ENCODE measurements at regions not wholly inside any gene's neighbourhood (a gene's known extent, or its start where the extent isn't known, plus 50 kb on each side); places are given as distances from the start of the nearest gene placed in this dataset.
A peak's percentile ranks its signal among the peaks of the same experiment; 100 is the strongest.
"Not testable (repeated sequence)": the region's sequence is repeated elsewhere in the genome, so short reads cannot be mapped to it uniquely, and the experiment has no call there.

DNA sequence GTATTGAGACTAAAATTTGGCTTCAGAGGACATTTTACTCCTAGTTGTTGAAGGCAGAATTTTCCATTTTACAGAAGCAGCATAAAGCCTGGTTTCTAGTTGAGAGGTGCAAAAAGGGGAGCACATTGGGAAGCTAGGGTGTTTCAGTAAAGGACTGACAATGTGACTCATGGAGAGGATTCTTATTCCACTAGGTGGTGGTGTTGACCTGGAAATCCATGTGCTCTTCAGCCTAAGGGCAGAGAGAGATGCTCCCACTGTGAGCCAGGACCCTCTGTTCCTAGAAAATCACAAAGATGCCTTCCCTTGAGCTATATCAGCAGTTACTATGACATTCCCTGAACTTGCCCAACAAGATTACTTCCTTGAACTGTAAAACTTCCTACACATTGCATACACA is 687.8 kb downstream of the IPMK start:
- TF ChIP-seq, protein P1, sequence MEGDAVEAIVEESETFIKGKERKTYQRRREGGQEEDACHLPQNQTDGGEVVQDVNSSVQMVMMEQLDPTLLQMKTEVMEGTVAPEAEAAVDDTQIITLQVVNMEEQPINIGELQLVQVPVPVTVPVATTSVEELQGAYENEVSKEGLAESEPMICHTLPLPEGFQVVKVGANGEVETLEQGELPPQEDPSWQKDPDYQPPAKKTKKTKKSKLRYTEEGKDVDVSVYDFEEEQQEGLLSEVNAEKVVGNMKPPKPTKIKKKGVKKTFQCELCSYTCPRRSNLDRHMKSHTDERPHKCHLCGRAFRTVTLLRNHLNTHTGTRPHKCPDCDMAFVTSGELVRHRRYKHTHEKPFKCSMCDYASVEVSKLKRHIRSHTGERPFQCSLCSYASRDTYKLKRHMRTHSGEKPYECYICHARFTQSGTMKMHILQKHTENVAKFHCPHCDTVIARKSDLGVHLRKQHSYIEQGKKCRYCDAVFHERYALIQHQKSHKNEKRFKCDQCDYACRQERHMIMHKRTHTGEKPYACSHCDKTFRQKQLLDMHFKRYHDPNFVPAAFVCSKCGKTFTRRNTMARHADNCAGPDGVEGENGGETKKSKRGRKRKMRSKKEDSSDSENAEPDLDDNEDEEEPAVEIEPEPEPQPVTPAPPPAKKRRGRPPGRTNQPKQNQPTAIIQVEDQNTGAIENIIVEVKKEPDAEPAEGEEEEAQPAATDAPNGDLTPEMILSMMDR (IDR thresholded peaks at IDR 0.05; ENCODE audit: low read depth, low read length) = peak; percentile 31
- no peak for TF ChIP-seq EZH2phosphoT487 (IDR thresholded peaks at IDR 0.05; ENCODE audit: low read depth)
- Histone ChIP-seq H3K79me2 (ENCODE audit: low read length) (no peaks in the 10 kb centered on the region), H3K27me3 (ENCODE audit: low read depth, low read length) (no peaks in the 10 kb centered on the region), H2AFZ (ENCODE audit: low read depth, low read length) (no peak overlapping the region), H3K4me3 (ENCODE audit: low read length) (no peak overlapping the region), H3K9ac (ENCODE audit: low read length) (no peak overlapping the region), H3K9me3 (ENCODE audit: insufficient read depth, low read length) (no peaks in the 10 kb centered on the region), H3K4me2 (ENCODE audit: low read length) (no peak overlapping the region), H4K20me1 (ENCODE audit: insufficient read depth, low read length) (no peaks in the 10 kb centered on the region), H3K27ac (ENCODE audit: low read length) (no peak overlapping the region), H3K4me1 (ENCODE audit: low read length) (no peaks in the 10 kb centered on the region), H3K36me3 (replicated peaks; ENCODE audit: low read depth, low read length) (no peaks in the 10 kb centered on the region)

DNA sequence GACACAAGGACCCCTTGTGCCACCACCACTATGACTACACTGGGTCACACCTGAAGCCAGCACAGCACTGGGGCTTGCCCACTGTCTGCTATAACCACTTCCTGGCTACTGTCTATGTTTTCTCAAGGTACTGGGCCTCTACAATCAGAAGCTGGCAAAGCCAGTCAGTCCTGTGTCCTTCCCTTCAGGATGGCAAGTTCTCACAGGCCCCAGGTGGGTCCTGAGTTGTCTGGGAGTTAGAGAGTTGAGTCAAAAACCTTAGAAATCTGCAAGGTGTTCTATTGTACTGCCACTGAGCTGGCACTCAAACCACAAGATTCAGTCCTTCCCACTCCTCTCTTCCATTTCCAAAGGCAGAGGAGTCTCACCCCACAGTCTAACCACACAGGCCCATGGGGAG is 705.5 kb downstream of the IPMK start:
- TF ChIP-seq, protein P1 (IDR thresholded peaks at IDR 0.05; ENCODE audit: low read depth, low read length) = no peak
- TF ChIP-seq EZH2phosphoT487 (IDR thresholded peaks at IDR 0.05; ENCODE audit: low read depth) = no peak
- Histone ChIP-seq H3K9ac (ENCODE audit: low read length) (no peak overlapping the region), H3K4me1 (ENCODE audit: low read length) (no peaks in the 10 kb centered on the region), H3K27ac (ENCODE audit: low read length) (no peak overlapping the region), H3K36me3 (replicated peaks; ENCODE audit: low read depth, low read length) (no peaks in the 10 kb centered on the region), H3K4me2 (ENCODE audit: low read length) (no peak overlapping the region), H3K79me2 (ENCODE audit: low read length) (no peaks in the 10 kb centered on the region), H4K20me1 (ENCODE audit: insufficient read depth, low read length) (no peaks in the 10 kb centered on the region), H3K27me3 (ENCODE audit: low read depth, low read length) (no peaks in the 10 kb centered on the region), H3K4me3 (ENCODE audit: low read length) (no peak overlapping the region), H2AFZ (ENCODE audit: low read depth, low read length) (no peak overlapping the region), H3K9me3 (ENCODE audit: insufficient read depth, low read length) (no peaks in the 10 kb centered on the region)

DNA sequence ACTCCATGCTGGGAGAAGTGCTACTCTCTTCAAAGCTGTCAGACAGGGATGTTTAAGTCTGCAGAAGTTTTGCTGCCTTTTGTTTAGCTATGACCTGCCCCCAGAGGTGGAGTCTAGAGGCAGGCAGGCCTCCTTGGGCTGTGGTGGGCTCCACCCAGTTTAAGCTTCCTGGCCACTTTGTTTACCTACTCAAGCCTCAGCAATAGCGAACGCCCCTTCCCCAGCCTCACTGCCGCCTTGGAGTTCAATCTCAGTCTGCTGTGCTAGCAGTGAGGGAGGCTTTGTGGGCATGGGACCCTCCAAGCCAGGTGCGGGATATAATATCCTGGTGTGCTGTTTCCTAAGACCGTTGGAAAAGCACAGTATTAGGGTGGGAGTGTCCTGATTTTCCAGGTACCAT is 715.9 kb downstream of the IPMK start:
- not testable (repeated sequence) for H3K36me3 ChIP-seq (replicated peaks; ENCODE audit: low read depth, low read length); H2AFZ ChIP-seq (ENCODE audit: low read depth, low read length); H3K79me2 ChIP-seq (ENCODE audit: low read length); H3K9me3 ChIP-seq (ENCODE audit: insufficient read depth, low read length); H4K20me1 ChIP-seq (ENCODE audit: insufficient read depth, low read length); H3K27ac ChIP-seq (ENCODE audit: low read length); H3K27me3 ChIP-seq (ENCODE audit: low read depth, low read length); H3K4me3 ChIP-seq (ENCODE audit: low read length); H3K4me2 ChIP-seq (ENCODE audit: low read length); H3K9ac ChIP-seq (ENCODE audit: low read length); H3K4me1 ChIP-seq (ENCODE audit: low read length)

DNA sequence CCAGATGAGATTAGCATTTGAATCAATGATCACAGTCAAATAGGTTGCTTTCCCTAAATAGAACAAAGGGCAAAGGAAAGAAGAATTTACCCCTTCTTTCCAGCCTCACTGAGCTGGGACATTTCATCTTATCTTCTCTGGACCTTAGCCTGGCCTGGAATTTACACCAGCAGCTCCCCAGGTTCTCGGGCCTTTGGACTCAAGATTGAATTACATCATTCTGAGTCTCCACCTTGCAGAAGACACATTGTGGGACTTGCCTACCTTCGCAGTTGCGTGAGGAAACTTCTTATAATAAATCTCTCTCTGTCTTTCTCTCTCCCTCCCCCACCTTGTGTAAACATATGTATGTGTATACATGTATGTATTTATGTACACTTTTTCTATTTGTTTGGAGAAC is 732.4 kb downstream of the IPMK start:
- no peaks in the 10 kb centered on the region for H3K9me3 ChIP-seq (ENCODE audit: insufficient read depth, low read length)
- no peaks in the 10 kb centered on the region for H3K79me2 ChIP-seq (ENCODE audit: low read length)
- H3K27ac ChIP-seq (ENCODE audit: low read length) = no peak overlapping the region
- H3K9ac ChIP-seq (ENCODE audit: low read length) = no peak overlapping the region
- no peaks in the 10 kb centered on the region for H3K36me3 ChIP-seq (replicated peaks; ENCODE audit: low read depth, low read length)
- H3K4me2 ChIP-seq (ENCODE audit: low read length) = no peak overlapping the region
- H3K4me1 ChIP-seq (ENCODE audit: low read length) = no peaks in the 10 kb centered on the region
- H3K4me3 ChIP-seq (ENCODE audit: low read length) = no peak overlapping the region
- H2AFZ ChIP-seq (ENCODE audit: low read depth, low read length) = no peak overlapping the region
- TF ChIP-seq, protein P1 (IDR thresholded peaks at IDR 0.05; ENCODE audit: low read depth, low read length) = no peak
- no peak for TF ChIP-seq EZH2phosphoT487 (IDR thresholded peaks at IDR 0.05; ENCODE audit: low read depth)
- no peaks in the 10 kb centered on the region for H3K27me3 ChIP-seq (ENCODE audit: low read depth, low read length)
- H4K20me1 ChIP-seq (ENCODE audit: insufficient read depth, low read length) = no peaks in the 10 kb centered on the region

DNA sequence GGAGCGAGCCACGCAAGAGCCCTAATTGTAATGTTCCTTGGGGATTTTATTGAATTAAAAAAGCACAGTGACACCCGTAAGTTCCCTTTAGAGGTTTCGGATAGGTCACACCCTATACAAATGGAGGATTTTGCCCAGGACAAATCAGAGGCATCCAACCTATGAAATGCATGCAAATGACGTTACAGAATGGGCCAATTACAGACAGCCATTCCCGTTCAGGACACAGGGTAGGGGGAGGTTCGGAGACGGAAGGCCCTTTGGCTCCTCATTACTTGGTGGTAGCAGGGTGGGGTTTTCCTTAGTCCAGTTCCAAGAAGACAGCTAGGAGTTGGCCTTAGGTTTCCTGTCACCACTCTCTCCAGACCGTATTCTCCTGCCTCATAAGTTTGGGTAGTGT is 754.1 kb downstream of the IPMK start:
- Histone ChIP-seq H3K79me2 (ENCODE audit: low read length) (no peaks in the 10 kb centered on the region), H3K4me1 (ENCODE audit: low read length) (no peaks in the 10 kb centered on the region), H3K27ac (ENCODE audit: low read length) (no peak overlapping the region), H3K36me3 (replicated peaks; ENCODE audit: low read depth, low read length) (no peaks in the 10 kb centered on the region), H3K4me3 (ENCODE audit: low read length) (no peak overlapping the region), H3K27me3 (ENCODE audit: low read depth, low read length) (no peaks in the 10 kb centered on the region), H3K9ac (ENCODE audit: low read length) (no peak overlapping the region), H2AFZ (ENCODE audit: low read depth, low read length) (no peak overlapping the region), H3K4me2 (ENCODE audit: low read length) (no peak overlapping the region), H4K20me1 (ENCODE audit: insufficient read depth, low read length) (no peaks in the 10 kb centered on the region), H3K9me3 (ENCODE audit: insufficient read depth, low read length) (no peaks in the 10 kb centered on the region)
- TF ChIP-seq EZH2phosphoT487 (IDR thresholded peaks at IDR 0.05; ENCODE audit: low read depth) = no peak
- TF ChIP-seq, protein P1 (IDR thresholded peaks at IDR 0.05; ENCODE audit: low read depth, low read length) = no peak

Measured in OCI-LY3 (cell line).